Right lobe of liver (tissue), 4 donors: ENCODE measurements at regions not wholly inside any gene's neighbourhood (a gene's known extent, or its start where the extent isn't known, plus 50 kb on each side); places are given as distances from the start of the nearest gene placed in this dataset.

ENCODE experiments used
- POLR2A ChIP-seq: fragments of 450-650 bp; IDR thresholded peaks from one replicate; pipeline ENCODE4 v1.6.1; 2017; ENCODE audit warnings: antibody characterized with exemption, mild to moderate bottlenecking
- TF ChIP-seq, protein P1 (sequence below), 4 donors: fragments of 200-600 bp in 3 of 4; fragments of 450-650 bp in 1 of 4; IDR thresholded peaks; one replicate each; pipeline versions ENCODE4 v1.5.1 to v1.8.0; 2016 to 2022; ENCODE audit warnings: antibody characterized with exemption in 4 of 4, mild to moderate bottlenecking in 2 of 4
- donor health status: DM: no; HTN: no; CAD: no.
- donor health status: DM: no; HTN: no; CAD: no.
- donor health status: DM: no; HTN: yes; CAD: no.

- TF ChIP-seq POLR2A = no peak
- TF ChIP-seq, protein P1, sequence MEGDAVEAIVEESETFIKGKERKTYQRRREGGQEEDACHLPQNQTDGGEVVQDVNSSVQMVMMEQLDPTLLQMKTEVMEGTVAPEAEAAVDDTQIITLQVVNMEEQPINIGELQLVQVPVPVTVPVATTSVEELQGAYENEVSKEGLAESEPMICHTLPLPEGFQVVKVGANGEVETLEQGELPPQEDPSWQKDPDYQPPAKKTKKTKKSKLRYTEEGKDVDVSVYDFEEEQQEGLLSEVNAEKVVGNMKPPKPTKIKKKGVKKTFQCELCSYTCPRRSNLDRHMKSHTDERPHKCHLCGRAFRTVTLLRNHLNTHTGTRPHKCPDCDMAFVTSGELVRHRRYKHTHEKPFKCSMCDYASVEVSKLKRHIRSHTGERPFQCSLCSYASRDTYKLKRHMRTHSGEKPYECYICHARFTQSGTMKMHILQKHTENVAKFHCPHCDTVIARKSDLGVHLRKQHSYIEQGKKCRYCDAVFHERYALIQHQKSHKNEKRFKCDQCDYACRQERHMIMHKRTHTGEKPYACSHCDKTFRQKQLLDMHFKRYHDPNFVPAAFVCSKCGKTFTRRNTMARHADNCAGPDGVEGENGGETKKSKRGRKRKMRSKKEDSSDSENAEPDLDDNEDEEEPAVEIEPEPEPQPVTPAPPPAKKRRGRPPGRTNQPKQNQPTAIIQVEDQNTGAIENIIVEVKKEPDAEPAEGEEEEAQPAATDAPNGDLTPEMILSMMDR (IDR thresholded peaks at IDR 0.05) = no peak
Measured at GRCh38 chr7:3177271-3177670, 123.8 kb upstream of the SDK1 start.
